Neural cell (in vitro differentiated cells): ENCODE measurements at regions not wholly inside any gene's neighbourhood (a gene's known extent, or its start where the extent isn't known, plus 50 kb on each side); places are given as distances from the start of the nearest gene placed in this dataset.

ENCODE experiments used
- H2AFZ ChIP-seq: fragments of 200-600, 300-800 bp; sonication (generic), shearing (Covaris generic); 2 replicates; pipeline ENCODE4 v1.6.0; 2014; ENCODE audit warnings: low read depth, mild to moderate bottlenecking, antibody characterized with exemption, low read length, moderate library complexity
- H3F3A ChIP-seq: fragments of 200-600 bp; shearing (Covaris generic); 2 replicates; pipeline ENCODE4 v1.6.1; 2016; ENCODE audit warnings: mild to moderate bottlenecking, moderate library complexity, mixed read lengths, antibody characterized with exemption, low read length; ENCODE audit not compliant: insufficient read depth, poor library complexity, severe bottlenecking
- H3K27ac ChIP-seq: fragments of 200-600, 300-800 bp; sonication (generic), shearing (Covaris generic); 2 replicates; pipeline ENCODE4 v1.5.1; 2014; ENCODE audit warnings: mild to moderate bottlenecking, low read length, moderate library complexity
- H3K27me3 ChIP-seq: fragments of 300-800, 200-600 bp; sonication (generic), shearing (Covaris generic); 2 replicates; pipeline ENCODE4 v1.6.0; 2014; ENCODE audit warnings: mild to moderate bottlenecking, low read depth, low read length, moderate library complexity; ENCODE audit not compliant: insufficient read depth
- H3K36me3 ChIP-seq: fragments of 300-800, 200-600 bp; sonication (generic), shearing (Covaris generic); 2 replicates; pipeline ENCODE4 v1.5.1; 2014; ENCODE audit warnings: mild to moderate bottlenecking, antibody characterized with exemption, low read length, moderate library complexity; ENCODE audit not compliant: insufficient read depth
- H3K4me2 ChIP-seq: fragments of 300-800, 200-600 bp; sonication (generic), shearing (Covaris generic); 2 replicates; pipeline ENCODE4 v1.6.0; 2014; ENCODE audit warnings: mild to moderate bottlenecking, low read length
- H3K4me3 ChIP-seq: fragments of 300-800, 200-600 bp; sonication (generic), shearing (Covaris generic); 2 replicates; pipeline ENCODE4 v1.5.1; 2014; ENCODE audit warnings: mild to moderate bottlenecking, low read length, moderate library complexity
- H3K79me2 ChIP-seq: fragments of 200-600 bp; shearing (Covaris generic); replicated peaks from 2 replicates; pipeline ENCODE4 v1.6.0; 2014; ENCODE audit warnings: mild to moderate bottlenecking, low read length, moderate library complexity; ENCODE audit not compliant: insufficient read depth
- H3K9ac ChIP-seq: fragments of 300-800, 200-600 bp; sonication (generic), shearing (Covaris generic); 2 replicates; pipeline ENCODE4 v1.6.1; 2016; ENCODE audit warnings: mild to moderate bottlenecking, low read length, mixed read lengths
- H3K9me2 ChIP-seq: fragments of 200-600 bp; shearing (Covaris generic); 2 replicates; pipeline ENCODE4 v1.6.1; 2016; ENCODE audit warnings: mild to moderate bottlenecking, low read length, mixed read lengths; ENCODE audit not compliant: insufficient read depth
- H3K9me3 ChIP-seq: fragments of 200-600, 300-800 bp; sonication (generic), shearing (Covaris generic); 2 replicates; pipeline ENCODE4 v1.6.1; 2016; ENCODE audit warnings: mild to moderate bottlenecking, mixed run types, low read length, moderate library complexity, mixed read lengths
- H4K20me1 ChIP-seq: fragments of 200-600 bp; shearing (Covaris generic); 2 replicates; pipeline ENCODE4 v1.6.1; 2016; ENCODE audit warnings: mild to moderate bottlenecking, mixed run types; ENCODE audit not compliant: insufficient read depth
- EP300 ChIP-seq: fragments of 450-650 bp; conservative IDR thresholded peaks from 2 replicates; pipeline ENCODE4 v1.6.1; 2014; ENCODE audit warnings: antibody characterized with exemption, mild to moderate bottlenecking, moderate library complexity; ENCODE audit not compliant: poor library complexity, severe bottlenecking
- EZH2 ChIP-seq: fragments of 200-600, 300-800 bp; shearing (Covaris generic), sonication (generic); IDR thresholded peaks from 2 replicates; pipeline ENCODE4 v1.6.1; 2014; ENCODE audit warnings: antibody characterized with exemption, low read length, borderline replicate concordance, mild to moderate bottlenecking; ENCODE audit not compliant: insufficient read depth, poor library complexity, severe bottlenecking
- MXI1 ChIP-seq: fragments of 450-650 bp; conservative IDR thresholded peaks from 2 replicates; pipeline ENCODE4 v1.6.1; 2014; ENCODE audit warnings: antibody characterized with exemption, mild to moderate bottlenecking; ENCODE audit not compliant: poor library complexity, severe bottlenecking
- POLR2AphosphoS5 ChIP-seq: IDR thresholded peaks from 2 replicates; pipeline ENCODE4 v1.6.1; 2012
- RAD21 ChIP-seq: fragments of 450-650 bp; conservative IDR thresholded peaks from 2 replicates; pipeline ENCODE4 v1.6.1; 2014; ENCODE audit warnings: antibody characterized with exemption, mild to moderate bottlenecking, moderate library complexity
- SMC3 ChIP-seq: fragments of 450-650 bp; conservative IDR thresholded peaks from 2 replicates; pipeline ENCODE4 v1.6.1; 2014; ENCODE audit warnings: antibody characterized with exemption, mild to moderate bottlenecking, moderate library complexity; ENCODE audit not compliant: poor library complexity
- TAF1 ChIP-seq: IDR thresholded peaks from 2 replicates; pipeline ENCODE4 v1.6.1; 2012; ENCODE audit warnings: low read depth
- TF ChIP-seq, protein P1 (sequence below): fragments of 450-650 bp; IDR thresholded peaks from 2 replicates; pipeline ENCODE4 v1.5.1; 2014; ENCODE audit warnings: antibody characterized with exemption, mild to moderate bottlenecking, moderate library complexity; ENCODE audit not compliant: poor library complexity, severe bottlenecking
- TF ChIP-seq, protein P2 (sequence below): IDR thresholded peaks from 2 replicates; pipeline ENCODE4 v1.6.1; 2012; ENCODE audit warnings: borderline replicate concordance

DNA sequence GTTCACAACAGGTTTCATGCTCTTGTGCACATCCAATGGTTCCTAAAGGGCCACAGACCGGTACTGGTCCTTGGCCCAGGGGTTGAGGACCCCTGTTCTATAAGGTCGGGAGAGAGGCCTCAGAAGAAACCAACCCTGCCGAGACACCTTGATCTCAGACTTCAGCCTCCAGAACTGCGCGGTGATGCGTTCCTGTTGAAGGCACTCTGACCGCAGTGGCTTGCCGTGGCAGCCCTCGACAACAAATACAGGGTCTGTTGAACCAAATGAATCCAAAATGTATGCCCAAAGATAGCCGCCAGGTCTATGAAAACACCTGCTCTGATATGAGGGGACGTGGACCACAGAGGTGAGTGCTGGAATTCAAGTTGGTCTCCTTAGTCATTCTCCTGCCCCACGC lies 389.8 kb downstream of the SEC14L1 start:
- no peaks in the 10 kb centered on the region for H3K9me2 ChIP-seq
- H3K36me3 ChIP-seq = no peaks in the 10 kb centered on the region
- H3K27me3 ChIP-seq = peaks cover 5% of the 10 kb centered on the region
- TF ChIP-seq RAD21 (no peak), EZH2 (no peak), SMC3 (no peak), EP300 (no peak), MXI1 (no peak), POLR2AphosphoS5 (no peak), TAF1 (no peak)
- TF ChIP-seq, protein P1, sequence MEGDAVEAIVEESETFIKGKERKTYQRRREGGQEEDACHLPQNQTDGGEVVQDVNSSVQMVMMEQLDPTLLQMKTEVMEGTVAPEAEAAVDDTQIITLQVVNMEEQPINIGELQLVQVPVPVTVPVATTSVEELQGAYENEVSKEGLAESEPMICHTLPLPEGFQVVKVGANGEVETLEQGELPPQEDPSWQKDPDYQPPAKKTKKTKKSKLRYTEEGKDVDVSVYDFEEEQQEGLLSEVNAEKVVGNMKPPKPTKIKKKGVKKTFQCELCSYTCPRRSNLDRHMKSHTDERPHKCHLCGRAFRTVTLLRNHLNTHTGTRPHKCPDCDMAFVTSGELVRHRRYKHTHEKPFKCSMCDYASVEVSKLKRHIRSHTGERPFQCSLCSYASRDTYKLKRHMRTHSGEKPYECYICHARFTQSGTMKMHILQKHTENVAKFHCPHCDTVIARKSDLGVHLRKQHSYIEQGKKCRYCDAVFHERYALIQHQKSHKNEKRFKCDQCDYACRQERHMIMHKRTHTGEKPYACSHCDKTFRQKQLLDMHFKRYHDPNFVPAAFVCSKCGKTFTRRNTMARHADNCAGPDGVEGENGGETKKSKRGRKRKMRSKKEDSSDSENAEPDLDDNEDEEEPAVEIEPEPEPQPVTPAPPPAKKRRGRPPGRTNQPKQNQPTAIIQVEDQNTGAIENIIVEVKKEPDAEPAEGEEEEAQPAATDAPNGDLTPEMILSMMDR = no peak
- TF ChIP-seq, protein P2, sequence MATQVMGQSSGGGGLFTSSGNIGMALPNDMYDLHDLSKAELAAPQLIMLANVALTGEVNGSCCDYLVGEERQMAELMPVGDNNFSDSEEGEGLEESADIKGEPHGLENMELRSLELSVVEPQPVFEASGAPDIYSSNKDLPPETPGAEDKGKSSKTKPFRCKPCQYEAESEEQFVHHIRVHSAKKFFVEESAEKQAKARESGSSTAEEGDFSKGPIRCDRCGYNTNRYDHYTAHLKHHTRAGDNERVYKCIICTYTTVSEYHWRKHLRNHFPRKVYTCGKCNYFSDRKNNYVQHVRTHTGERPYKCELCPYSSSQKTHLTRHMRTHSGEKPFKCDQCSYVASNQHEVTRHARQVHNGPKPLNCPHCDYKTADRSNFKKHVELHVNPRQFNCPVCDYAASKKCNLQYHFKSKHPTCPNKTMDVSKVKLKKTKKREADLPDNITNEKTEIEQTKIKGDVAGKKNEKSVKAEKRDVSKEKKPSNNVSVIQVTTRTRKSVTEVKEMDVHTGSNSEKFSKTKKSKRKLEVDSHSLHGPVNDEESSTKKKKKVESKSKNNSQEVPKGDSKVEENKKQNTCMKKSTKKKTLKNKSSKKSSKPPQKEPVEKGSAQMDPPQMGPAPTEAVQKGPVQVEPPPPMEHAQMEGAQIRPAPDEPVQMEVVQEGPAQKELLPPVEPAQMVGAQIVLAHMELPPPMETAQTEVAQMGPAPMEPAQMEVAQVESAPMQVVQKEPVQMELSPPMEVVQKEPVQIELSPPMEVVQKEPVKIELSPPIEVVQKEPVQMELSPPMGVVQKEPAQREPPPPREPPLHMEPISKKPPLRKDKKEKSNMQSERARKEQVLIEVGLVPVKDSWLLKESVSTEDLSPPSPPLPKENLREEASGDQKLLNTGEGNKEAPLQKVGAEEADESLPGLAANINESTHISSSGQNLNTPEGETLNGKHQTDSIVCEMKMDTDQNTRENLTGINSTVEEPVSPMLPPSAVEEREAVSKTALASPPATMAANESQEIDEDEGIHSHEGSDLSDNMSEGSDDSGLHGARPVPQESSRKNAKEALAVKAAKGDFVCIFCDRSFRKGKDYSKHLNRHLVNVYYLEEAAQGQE = no peak
- H3F3A ChIP-seq = no peaks in the 10 kb centered on the region
- no peak overlapping the region for H3K27ac ChIP-seq
- H3K9me3 ChIP-seq = no peaks in the 10 kb centered on the region
- H2AFZ ChIP-seq = no peak overlapping the region
- no peak overlapping the region for H3K4me3 ChIP-seq
- no peak overlapping the region for H3K4me2 ChIP-seq
- H4K20me1 ChIP-seq = no peaks in the 10 kb centered on the region
- no peak overlapping the region for H3K9ac ChIP-seq
- H3K79me2 ChIP-seq = no peaks in the 10 kb centered on the region

GRCh38 chr17:77531002-77531401 lies 390.2 kb downstream of the SEC14L1 start:
- no peak for TF ChIP-seq EZH2
- no peak for TF ChIP-seq RAD21
- no peak for TF ChIP-seq MXI1
- TF ChIP-seq, protein P1 = no peak
- TF ChIP-seq, protein P2 = no peak
- no peak for TF ChIP-seq POLR2AphosphoS5
- Histone ChIP-seq H3K36me3 (no peaks in the 10 kb centered on the region), H3K4me3 (no peak overlapping the region), H3F3A (no peaks in the 10 kb centered on the region), H4K20me1 (no peaks in the 10 kb centered on the region), H3K4me2 (no peak overlapping the region), H3K79me2 (no peaks in the 10 kb centered on the region), H3K9me3 (no peaks in the 10 kb centered on the region), H2AFZ (no peak overlapping the region), H3K9ac (no peak overlapping the region), H3K27me3 (peaks cover 5% of the 10 kb centered on the region), H3K27ac (no peak overlapping the region), H3K9me2 (no peaks in the 10 kb centered on the region)
